ENCODE measurements at regions not wholly inside any gene's neighbourhood (a gene's known extent, or its start where the extent isn't known, plus 50 kb on each side); places are given as distances from the start of the nearest gene placed in this dataset.

- TF ChIP-seq CTCF (IDR thresholded peaks at IDR 0.05) (no peak), POLR2A (IDR thresholded peaks at IDR 0.05) (no peak), POLR2AphosphoS5 (IDR thresholded peaks at IDR 0.05; ENCODE audit: insufficient read depth in 1 of 2, low read depth in 1 of 2) (no peak)
Observed at GRCh38 chr5:8919096-8919495, 626.8 kb downstream of the SEMA5A start.
